CD4-positive, alpha-beta T cell treated with Interleukin-2 at 100 ng/mL for 4 hours (primary cell): ENCODE measurements at regions not wholly inside any gene's neighbourhood (a gene's known extent, or its start where the extent isn't known, plus 50 kb on each side); places are given as distances from the start of the nearest gene placed in this dataset.

Source experiments
- DNase-seq: peaks from one replicate; pipeline ENCODE4 v3.0.0-alpha.2; 2020; ENCODE audit warnings: low spot score

GRCh38 chr11:15585602-15586331 is 471.0 kb downstream of the INSC start:
- no peak for DNase-seq

- DNase-seq, result no peak
Observed at GRCh38 chr11:15586741-15587473, 472.2 kb downstream of the INSC start.

- DNase-seq, result no peak
Observed at GRCh38 chr11:15589070-15589626, 474.4 kb downstream of the INSC start.

- no peak for DNase-seq
Observed at GRCh38 chr11:15590132-15590531, 475.4 kb downstream of the INSC start.

GRCh38 chr11:15591112-15591537 is 476.4 kb downstream of the INSC start:
- DNase-seq, result no peak

- no peak for DNase-seq
Observed at GRCh38 chr11:15594607-15595006, 479.9 kb downstream of the INSC start.

- DNase-seq, result no peak
Observed at GRCh38 chr11:15599376-15599775, 484.7 kb downstream of the INSC start.

- DNase-seq, result no peak
Observed at GRCh38 chr11:15602047-15602446, 487.3 kb downstream of the INSC start.

- no peak for DNase-seq
Observed at GRCh38 chr11:15602785-15603567, 488.3 kb downstream of the INSC start.

GRCh38 chr11:15605094-15605493 is 490.4 kb downstream of the INSC start:
- DNase-seq, result no peak

GRCh38 chr11:15607361-15608036 is 492.8 kb downstream of the INSC start:
- DNase-seq, result no peak

GRCh38 chr11:15609445-15609844 is 494.7 kb downstream of the INSC start:
- no peak for DNase-seq

GRCh38 chr11:15610881-15611280 is 496.2 kb downstream of the INSC start:
- DNase-seq, result no peak

- DNase-seq, result no peak
Observed at GRCh38 chr11:15613251-15613650, 498.5 kb downstream of the INSC start.

- DNase-seq, result no peak
Observed at GRCh38 chr11:15613789-15614188, 499.1 kb downstream of the INSC start.

- no peak for DNase-seq
Observed at GRCh38 chr11:15615398-15616096, 500.8 kb downstream of the INSC start.

GRCh38 chr11:15616130-15617105 is 501.7 kb downstream of the INSC start:
- DNase-seq, result no peak

- DNase-seq, result no peak
Observed at GRCh38 chr11:15617126-15617525, 502.4 kb downstream of the INSC start.

GRCh38 chr11:15618583-15619032 is 503.9 kb downstream of the INSC start:
- no peak for DNase-seq

GRCh38 chr11:15621565-15621964 is 506.8 kb downstream of the INSC start:
- no peak for DNase-seq
